Nephron (organoid): ENCODE measurements at regions not wholly inside any gene's neighbourhood (a gene's known extent, or its start where the extent isn't known, plus 50 kb on each side); places are given as distances from the start of the nearest gene placed in this dataset.

Experiments used
- H3K27ac Mint-ChIP-seq, 3 experiments: 2 replicates each; pipeline ENCODE4 v1.8.0; 2020; ENCODE audit warnings: mixed read lengths in 3 of 3, mild to moderate bottlenecking in 2 of 3, moderate library complexity in 1 of 3
- H3K27me3 Mint-ChIP-seq: 2 replicates; pipeline ENCODE4 v1.8.0; 2021; ENCODE audit warnings: low read depth, mild to moderate bottlenecking, moderate library complexity, mixed read lengths
- H3K36me3 Mint-ChIP-seq: 2 replicates; pipeline ENCODE4 v1.8.0; 2020; ENCODE audit warnings: low read depth, mixed read lengths
- H3K4me1 Mint-ChIP-seq: 2 replicates; pipeline ENCODE4 v1.8.0; 2020; ENCODE audit warnings: mixed read lengths
- H3K4me3 Mint-ChIP-seq, 3 experiments: 2 replicates each; pipeline ENCODE4 v1.8.0; 2020; ENCODE audit warnings: mild to moderate bottlenecking in 3 of 3, mixed read lengths in 3 of 3, moderate library complexity in 2 of 3
- H3K9me3 Mint-ChIP-seq: 2 replicates; pipeline ENCODE4 v1.8.0; 2020; ENCODE audit warnings: mixed read lengths
- CTCF ChIP-seq, 3 experiments: fragments of 200-600 bp; sonication (generic); IDR thresholded peaks; one replicate each; pipeline ENCODE4 v1.5.0; 2021; ENCODE audit warnings: antibody characterized with exemption in 3 of 3; ENCODE audit not compliant: unreplicated experiment in 3 of 3

GRCh38 chrX:578531-578930, 52.1 kb upstream of the SHOX start:
- no peak overlapping the region for H3K4me3 Mint-ChIP-seq
- no peak for TF ChIP-seq CTCF (IDR thresholded peaks at IDR 0.05; ENCODE audit: unreplicated experiment in 3 of 3)
- H3K4me1 Mint-ChIP-seq, result no peaks in the 10 kb centered on the region
- peaks cover 11% of the 10 kb centered on the region for H3K27me3 Mint-ChIP-seq
- H3K9me3 Mint-ChIP-seq, result no peaks in the 10 kb centered on the region
- no peaks in the 10 kb centered on the region for H3K36me3 Mint-ChIP-seq
- H3K27ac Mint-ChIP-seq, result no peak overlapping the region

- H3K9me3 Mint-ChIP-seq, result no peaks in the 10 kb centered on the region
- H3K27me3 Mint-ChIP-seq, result peaks cover 13% of the 10 kb centered on the region
- TF ChIP-seq CTCF (IDR thresholded peaks at IDR 0.05; ENCODE audit: unreplicated experiment in 3 of 3), result no peak
- no peak overlapping the region for H3K4me3 Mint-ChIP-seq
- H3K27ac Mint-ChIP-seq, result no peak overlapping the region
- H3K4me1 Mint-ChIP-seq, result no peaks in the 10 kb centered on the region
- no peaks in the 10 kb centered on the region for H3K36me3 Mint-ChIP-seq
These were observed 50.6 kb upstream of the SHOX start for GRCh38 chrX:580030-580429.
